ENCODE measurements at regions not wholly inside any gene's neighbourhood (a gene's known extent, or its start where the extent isn't known, plus 50 kb on each side); places are given as distances from the start of the nearest gene placed in this dataset.

GRCh38 chr2:120871016-120871635, 135.5 kb downstream of the GLI2 start:
- TF ChIP-seq CTCF (IDR thresholded peaks at IDR 0.05) (no peak), POLR2A (IDR thresholded peaks at IDR 0.05) (no peak)
